Prostate gland (tissue), 2 donors: ENCODE measurements at regions not wholly inside any gene's neighbourhood (a gene's known extent, or its start where the extent isn't known, plus 50 kb on each side); places are given as distances from the start of the nearest gene placed in this dataset.
A peak's percentile ranks its signal among the peaks of the same experiment; 100 is the strongest.

Experiments
- DNase-seq: peaks from one replicate; pipeline ENCODE4 v3.0.0-alpha.2; 2019; ENCODE audit warnings: low spot score
- H3K27ac ChIP-seq, 2 donors: fragments of 200-600 bp; sonication (generic); 2 replicates each; pipeline ENCODE4 v1.5.1; 2017 to 2019
- H3K27me3 ChIP-seq: fragments of 200-600 bp; sonication (generic); replicated peaks from 2 replicates; pipeline ENCODE4 v1.5.1; 2019; ENCODE audit not compliant: insufficient read depth
- H3K36me3 ChIP-seq, 2 donors: fragments of 200-600 bp; sonication (generic); 1 replicate in 1 of 2; 2 replicates in 1 of 2; pipeline versions ENCODE4 v1.5.1 to v1.8.1; 2017 to 2019
- H3K4me1 ChIP-seq: fragments of 200-600 bp; sonication (generic); replicated peaks from 2 replicates; pipeline ENCODE4 v1.5.1; 2019
- H3K4me3 ChIP-seq, 2 donors: fragments of 200-600 bp; sonication (generic); 2 replicates each; pipeline ENCODE4 v1.5.1; 2017 to 2019
- H3K9me3 ChIP-seq: fragments of 200-600 bp; sonication (generic); 2 replicates; pipeline ENCODE4 v1.5.1; 2017
- CTCF ChIP-seq, 4 experiments: fragments of 200-600 bp in 2 of 4; fragments of 450-650 bp in 2 of 4; sonication (generic) in 2 of 4; IDR thresholded peaks; 1 replicate in 3 of 4; 2 replicates in 1 of 4; pipeline ENCODE4 v1.5.1; 2016 to 2019; ENCODE audit warnings: antibody characterized with exemption in 4 of 4, mild to moderate bottlenecking in 2 of 4, moderate library complexity in 2 of 4
- POLR2A ChIP-seq: fragments of 450-650 bp; IDR thresholded peaks from one replicate; pipeline ENCODE4 v1.6.1; 2016; ENCODE audit warnings: antibody characterized with exemption, mild to moderate bottlenecking
- POLR2AphosphoS5 ChIP-seq: sonication (generic); formaldehyde crosslinking; IDR thresholded peaks from one replicate; pipeline ENCODE4 v1.6.1; 2017; ENCODE audit warnings: antibody characterized with exemption
- WGBS: methylation state at CpG from one replicate; pipeline ENCODE4 v1.1.5; 2018; 5-methylcytosine and 5-hydroxymethylcytosine counted together
- intact Hi-C: fragments of 100-400 bp; cut with DNase I; formaldehyde crosslinking; loops from one replicate; pipeline ENCODE4 v1.14.2; 2022

- TF ChIP-seq POLR2A (no peak), CTCF (IDR thresholded peaks at IDR 0.05) (no peak), POLR2AphosphoS5 (no peak)
- Histone ChIP-seq H3K4me1 (no peaks in the 10 kb centered on the region), H3K9me3 (no peaks in the 10 kb centered on the region), H3K27ac (no peak overlapping the region), H3K36me3 (no peaks in the 10 kb centered on the region), H3K27me3 (no peaks in the 10 kb centered on the region), H3K4me3 (no peak overlapping the region)
- intact Hi-C loops = no loop called here
- no peak for DNase-seq
- 55% methylated on average over 6 of the region's 6 CpGs for WGBS
Measured at GRCh38 chr5:127223256-127223974, 67.2 kb upstream of the MEGF10 start.

GRCh38 chr5:127227881-127228280 lies 62.7 kb upstream of the MEGF10 start:
- WGBS = 95% methylated on average over 4 of the region's 4 CpGs
- DNase-seq = no peak
- Histone ChIP-seq H3K4me1 (no peaks in the 10 kb centered on the region), H3K9me3 (no peaks in the 10 kb centered on the region), H3K36me3 (no peaks in the 10 kb centered on the region), H3K4me3 (no peak overlapping the region), H3K27ac (no peak overlapping the region), H3K27me3 (no peaks in the 10 kb centered on the region)
- intact Hi-C loops = no loop called here
- TF ChIP-seq POLR2A (no peak), CTCF (IDR thresholded peaks at IDR 0.05) (no peak), POLR2AphosphoS5 (no peak)

GRCh38 chr5:127228540-127229184 lies 61.9 kb upstream of the MEGF10 start:
- Histone ChIP-seq H3K36me3 (no peaks in the 10 kb centered on the region), H3K4me3 (peak overlapping the region; percentile 53), H3K9me3 (no peaks in the 10 kb centered on the region), H3K27me3 (no peaks in the 10 kb centered on the region), H3K27ac (peak overlapping the region; percentile 75 to 83), H3K4me1 (no peaks in the 10 kb centered on the region)
- DNase-seq = no peak
- no peak for TF ChIP-seq CTCF (IDR thresholded peaks at IDR 0.05)
- no peak for TF ChIP-seq POLR2AphosphoS5
- TF ChIP-seq POLR2A = no peak
- WGBS = 60% methylated on average over 18 of the region's 18 CpGs
- intact Hi-C loops = no loop called here

GRCh38 chr5:127229185-127229889 lies 61.3 kb upstream of the MEGF10 start:
- Histone ChIP-seq H3K27me3 (no peaks in the 10 kb centered on the region), H3K9me3 (no peaks in the 10 kb centered on the region), H3K4me3 (peak overlapping the region; percentile 53), H3K4me1 (no peaks in the 10 kb centered on the region), H3K36me3 (no peaks in the 10 kb centered on the region), H3K27ac (peak overlapping the region; percentile 75 to 83)
- peak; percentile 53 for DNase-seq
- TF ChIP-seq POLR2AphosphoS5 (no peak), POLR2A (no peak), CTCF (IDR thresholded peaks at IDR 0.05) (peak in 1 of 4 experiments; percentile 25)
- intact Hi-C loops = no loop called here
- under 1% methylated on average over 44 of the region's 61 CpGs for WGBS
